ENCODE measurements at regions not wholly inside any gene's neighbourhood (a gene's known extent, or its start where the extent isn't known, plus 50 kb on each side); places are given as distances from the start of the nearest gene placed in this dataset.
A peak's percentile ranks its signal among the peaks of the same experiment; 100 is the strongest.

DNA sequence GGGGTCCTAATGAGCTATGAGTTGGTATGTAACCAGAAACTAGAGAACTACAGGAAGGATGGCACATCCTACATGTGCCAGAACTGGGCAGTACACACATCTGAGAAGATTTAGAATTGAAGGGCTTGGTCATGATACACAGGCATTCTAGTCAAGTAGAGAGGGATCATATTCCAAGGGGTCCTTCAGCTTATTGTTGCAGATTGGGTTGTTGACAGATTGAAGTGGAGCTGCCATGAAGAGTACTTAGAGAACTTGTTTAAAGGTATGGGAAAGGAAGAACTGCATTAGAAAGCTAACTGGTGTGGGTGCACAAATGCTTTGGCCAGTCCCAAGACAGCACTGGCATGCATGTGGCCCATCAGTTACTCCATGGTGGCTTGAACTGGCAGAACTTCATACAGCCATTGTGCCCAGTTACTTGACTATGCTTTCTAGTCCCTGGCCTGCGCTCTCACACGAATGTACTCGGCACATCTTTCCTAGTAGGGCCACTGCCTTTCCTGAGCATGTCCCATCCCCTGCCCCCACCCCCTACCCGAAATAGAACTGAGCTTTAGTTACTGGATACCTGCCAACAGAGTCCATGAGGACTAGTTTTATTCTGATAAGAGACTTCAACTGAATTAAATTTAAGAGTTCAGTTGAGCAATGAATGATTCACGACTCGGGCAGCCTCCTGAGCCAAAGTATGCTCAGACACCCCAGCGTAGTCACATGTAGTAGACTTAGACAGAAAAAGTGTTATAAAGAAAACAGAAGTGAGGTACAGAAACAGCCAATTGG lies 64.0 kb downstream of the CCNG2 start:
- Histone ChIP-seq H3K4me3 (ENCODE audit: low read depth, low read length) (no peak overlapping the region), H3K36me3 (replicated peaks) (no peaks in the 10 kb centered on the region), H3K27ac (no peak overlapping the region), H3K27me3 (replicated peaks) (peaks cover 7% of the 10 kb centered on the region)
- TF ChIP-seq, protein P1, sequence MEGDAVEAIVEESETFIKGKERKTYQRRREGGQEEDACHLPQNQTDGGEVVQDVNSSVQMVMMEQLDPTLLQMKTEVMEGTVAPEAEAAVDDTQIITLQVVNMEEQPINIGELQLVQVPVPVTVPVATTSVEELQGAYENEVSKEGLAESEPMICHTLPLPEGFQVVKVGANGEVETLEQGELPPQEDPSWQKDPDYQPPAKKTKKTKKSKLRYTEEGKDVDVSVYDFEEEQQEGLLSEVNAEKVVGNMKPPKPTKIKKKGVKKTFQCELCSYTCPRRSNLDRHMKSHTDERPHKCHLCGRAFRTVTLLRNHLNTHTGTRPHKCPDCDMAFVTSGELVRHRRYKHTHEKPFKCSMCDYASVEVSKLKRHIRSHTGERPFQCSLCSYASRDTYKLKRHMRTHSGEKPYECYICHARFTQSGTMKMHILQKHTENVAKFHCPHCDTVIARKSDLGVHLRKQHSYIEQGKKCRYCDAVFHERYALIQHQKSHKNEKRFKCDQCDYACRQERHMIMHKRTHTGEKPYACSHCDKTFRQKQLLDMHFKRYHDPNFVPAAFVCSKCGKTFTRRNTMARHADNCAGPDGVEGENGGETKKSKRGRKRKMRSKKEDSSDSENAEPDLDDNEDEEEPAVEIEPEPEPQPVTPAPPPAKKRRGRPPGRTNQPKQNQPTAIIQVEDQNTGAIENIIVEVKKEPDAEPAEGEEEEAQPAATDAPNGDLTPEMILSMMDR (IDR thresholded peaks at IDR 0.05; ENCODE audit: low read depth, low read length, missing control alignments) = no peak
- DNase-seq = peak; percentile 43
- in situ Hi-C loops (cut with HindIII; ENCODE audit: low pct_ligation_motif_present, low sequenced_read_pairs) = no loop called here

DNA sequence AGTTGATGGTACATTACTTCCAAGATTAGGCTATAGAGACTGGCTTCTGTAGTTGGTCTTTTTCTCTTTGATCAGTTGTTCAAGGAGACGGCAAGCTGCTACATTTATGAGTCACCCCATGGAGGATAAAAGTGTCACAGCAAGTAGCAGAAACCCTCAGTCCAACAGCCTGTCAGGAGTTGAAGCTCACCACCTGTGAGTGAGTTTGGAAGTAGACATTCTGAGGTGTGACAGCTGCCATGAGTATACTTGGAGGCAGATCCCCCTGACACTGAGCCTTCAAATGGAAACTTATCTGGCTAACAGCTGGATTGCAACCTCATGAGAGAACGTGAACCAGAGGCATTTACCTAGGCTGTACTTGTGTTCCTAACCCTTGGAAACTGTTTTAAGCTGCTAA lies 68.0 kb downstream of the CCNG2 start:
- no peak for DNase-seq
- H3K27ac ChIP-seq = no peak overlapping the region
- H3K27me3 ChIP-seq (replicated peaks) = peaks cover 6% of the 10 kb centered on the region
- H3K4me3 ChIP-seq (ENCODE audit: low read depth, low read length) = no peak overlapping the region
- no peaks in the 10 kb centered on the region for H3K36me3 ChIP-seq (replicated peaks)
- TF ChIP-seq, protein P1 (IDR thresholded peaks at IDR 0.05; ENCODE audit: low read depth, low read length, missing control alignments) = no peak
- in situ Hi-C loops (cut with HindIII; ENCODE audit: low pct_ligation_motif_present, low sequenced_read_pairs) = no loop called here

DNA sequence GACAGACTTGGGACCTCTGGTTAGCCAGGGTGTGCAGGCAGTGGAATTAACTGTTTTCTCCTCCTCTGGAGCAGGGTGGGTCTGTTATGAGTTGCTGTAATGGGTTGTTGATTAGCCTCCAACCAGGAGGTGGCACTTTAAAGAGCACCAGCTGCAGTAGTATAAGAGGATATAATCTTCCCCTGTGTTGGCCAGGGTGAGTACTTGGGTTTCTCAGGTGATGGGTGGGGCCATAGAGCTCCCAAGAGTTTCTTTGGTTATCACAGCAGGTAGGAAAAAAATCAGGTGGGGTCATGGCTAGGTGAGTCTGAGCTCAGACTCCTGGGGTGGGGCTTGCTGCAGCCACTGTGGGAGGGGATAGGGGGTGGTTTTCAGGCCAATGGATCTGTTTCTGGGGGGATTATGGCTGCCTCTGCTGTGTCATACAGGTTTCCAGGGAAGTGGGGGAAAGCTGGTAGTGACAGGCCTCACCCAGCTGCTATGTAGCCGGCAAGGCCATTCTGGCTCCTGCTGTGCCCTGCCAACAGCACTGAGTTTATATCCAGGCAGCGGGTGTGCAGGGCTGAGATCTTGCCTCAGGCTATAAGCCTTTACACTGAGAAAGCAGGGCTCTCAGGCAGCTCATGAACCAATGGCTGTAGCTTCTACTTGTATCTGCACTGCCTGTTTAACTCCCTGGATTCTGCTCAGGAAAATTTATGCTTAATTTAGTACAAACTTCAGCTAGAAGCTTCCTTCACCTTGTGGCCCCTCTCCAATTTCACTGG lies 70.1 kb downstream of the CCNG2 start:
- TF ChIP-seq, protein P1 (IDR thresholded peaks at IDR 0.05; ENCODE audit: low read depth, low read length, missing control alignments) = no peak
- Histone ChIP-seq H3K27me3 (replicated peaks) (peaks cover 6% of the 10 kb centered on the region), H3K4me3 (ENCODE audit: low read depth, low read length) (no peak overlapping the region), H3K27ac (no peak overlapping the region), H3K36me3 (replicated peaks) (no peaks in the 10 kb centered on the region)
- DNase-seq = no peak
- in situ Hi-C loops (cut with HindIII; ENCODE audit: low pct_ligation_motif_present, low sequenced_read_pairs) = no loop called here

DNA sequence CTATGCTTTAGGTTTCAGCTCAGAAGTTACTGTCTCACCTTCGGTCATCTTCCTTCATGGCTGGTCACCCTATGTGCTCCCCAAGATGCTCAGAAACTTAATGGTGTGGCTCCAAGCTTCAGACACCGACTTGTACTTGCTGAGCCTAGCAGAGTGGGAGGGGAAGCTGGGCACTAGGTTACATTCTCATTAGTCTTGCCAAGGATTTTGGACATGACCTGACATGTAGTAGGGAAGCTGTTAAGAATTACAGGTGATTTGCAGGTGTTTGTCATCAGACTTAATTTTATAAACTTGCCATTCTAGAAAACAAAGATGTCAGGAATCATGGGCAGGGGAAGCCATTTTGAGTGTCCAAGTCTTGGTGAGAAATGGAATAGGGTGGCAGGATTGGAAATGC lies 72.4 kb downstream of the CCNG2 start:
- DNase-seq = no peak
- no peaks in the 10 kb centered on the region for H3K27me3 ChIP-seq (replicated peaks)
- H3K4me3 ChIP-seq (ENCODE audit: low read depth, low read length) = no peak overlapping the region
- TF ChIP-seq, protein P1 (IDR thresholded peaks at IDR 0.05; ENCODE audit: low read depth, low read length, missing control alignments) = no peak
- H3K27ac ChIP-seq = no peak overlapping the region
- in situ Hi-C loops (cut with HindIII; ENCODE audit: low pct_ligation_motif_present, low sequenced_read_pairs) = no loop called here
- no peaks in the 10 kb centered on the region for H3K36me3 ChIP-seq (replicated peaks)

DNA sequence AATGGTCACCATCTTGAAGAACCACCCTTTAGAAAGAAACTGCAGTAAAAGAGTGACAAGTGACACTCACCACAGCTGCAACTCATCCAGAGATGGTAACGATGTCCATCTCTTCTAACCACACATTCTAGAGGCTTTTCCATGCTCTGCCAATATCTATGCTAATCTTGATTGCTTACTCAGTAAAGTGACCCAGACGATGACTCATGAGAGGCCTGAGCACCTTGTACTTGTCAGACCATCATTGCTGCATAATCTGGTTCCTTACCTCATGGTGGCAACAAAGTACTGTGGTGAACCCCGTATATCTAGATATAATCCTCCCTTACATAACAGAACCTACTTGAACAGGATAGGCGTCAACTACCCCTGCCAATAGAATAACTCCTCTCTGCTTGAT lies 75.6 kb downstream of the CCNG2 start:
- TF ChIP-seq, protein P1 (IDR thresholded peaks at IDR 0.05; ENCODE audit: low read depth, low read length, missing control alignments) = no peak
- peak; percentile 14 for DNase-seq
- no peak overlapping the region for H3K4me3 ChIP-seq (ENCODE audit: low read depth, low read length)
- H3K36me3 ChIP-seq (replicated peaks) = no peaks in the 10 kb centered on the region
- H3K27ac ChIP-seq = no peak overlapping the region
- in situ Hi-C loops (cut with HindIII; ENCODE audit: low pct_ligation_motif_present, low sequenced_read_pairs) = no loop called here
- H3K27me3 ChIP-seq (replicated peaks) = no peaks in the 10 kb centered on the region

Data from brain microvascular endothelial cell (primary cell).